ACC112 (cell line): ENCODE measurements at regions not wholly inside any gene's neighbourhood (a gene's known extent, or its start where the extent isn't known, plus 50 kb on each side); places are given as distances from the start of the nearest gene placed in this dataset.

Experiments
- H2AFZ ChIP-seq: fragments of 200-600 bp; sonication (generic); one replicate; pipeline ENCODE4 v1.6.0; 2017; ENCODE audit warnings: antibody characterized with exemption, low read length; ENCODE audit not compliant: unreplicated experiment
- H3K27ac ChIP-seq: fragments of 200-600 bp; sonication (generic); 2 replicates; pipeline ENCODE4 v1.5.1; 2014; ENCODE audit warnings: low read depth, mild to moderate bottlenecking, antibody characterized with exemption, low read length, moderate library complexity
- H3K27me3 ChIP-seq: fragments of 200-600 bp; sonication (generic); 2 replicates; pipeline ENCODE4 v1.6.1; 2014; ENCODE audit warnings: mild to moderate bottlenecking, antibody characterized with exemption, low read length, moderate library complexity, mixed read lengths; ENCODE audit not compliant: insufficient read depth
- H3K36me3 ChIP-seq: fragments of 200-600 bp; sonication (generic); 2 replicates; pipeline ENCODE4 v1.6.1; 2016; ENCODE audit warnings: mild to moderate bottlenecking, antibody characterized with exemption, low read length, moderate library complexity, mixed read lengths; ENCODE audit not compliant: insufficient read depth
- H3K4me1 ChIP-seq: fragments of 200-600 bp; sonication (generic); one replicate; pipeline ENCODE4 v1.6.1; 2016; ENCODE audit warnings: low read length, mixed read lengths; ENCODE audit not compliant: insufficient read depth, unreplicated experiment, control insufficient read depth
- H3K4me3 ChIP-seq: fragments of 200-600 bp; sonication (generic); 2 replicates; pipeline ENCODE4 v1.5.1; 2014; ENCODE audit warnings: mild to moderate bottlenecking, low read depth, low read length
- H3K79me2 ChIP-seq: fragments of 200-600 bp; sonication (generic); one replicate; pipeline ENCODE4 v1.6.0; 2016; ENCODE audit warnings: low read length; ENCODE audit not compliant: control insufficient read depth, unreplicated experiment, insufficient read depth

GRCh38 chrX:34406580-34406979, 250.5 kb downstream of the TMEM47 start:
- no peak overlapping the region for H2AFZ ChIP-seq
- no peak overlapping the region for H3K27ac ChIP-seq
- H3K4me3 ChIP-seq, result no peak overlapping the region
- H3K4me1 ChIP-seq, result no peaks in the 10 kb centered on the region
- H3K79me2 ChIP-seq, result no peaks in the 10 kb centered on the region
- no peaks in the 10 kb centered on the region for H3K36me3 ChIP-seq
- no peaks in the 10 kb centered on the region for H3K27me3 ChIP-seq

GRCh38 chrX:34404386-34405070, 252.6 kb downstream of the TMEM47 start:
- no peaks in the 10 kb centered on the region for H3K4me1 ChIP-seq

GRCh38 chrX:34401411-34401810, 255.7 kb downstream of the TMEM47 start:
- no peak overlapping the region for H2AFZ ChIP-seq
- H3K79me2 ChIP-seq, result no peaks in the 10 kb centered on the region
- H3K4me3 ChIP-seq, result no peak overlapping the region
- H3K27ac ChIP-seq, result no peak overlapping the region
- H3K4me1 ChIP-seq, result no peaks in the 10 kb centered on the region
- H3K36me3 ChIP-seq, result no peaks in the 10 kb centered on the region
- no peaks in the 10 kb centered on the region for H3K27me3 ChIP-seq

More at GRCh38 chrX:34404386-34405070, 252.6 kb downstream of the TMEM47 start:
- Histone ChIP-seq H3K27me3 (no peaks in the 10 kb centered on the region), H2AFZ (no peak overlapping the region), H3K27ac (no peak overlapping the region), H3K4me3 (no peak overlapping the region), H3K36me3 (no peaks in the 10 kb centered on the region), H3K79me2 (no peaks in the 10 kb centered on the region)

DNA sequence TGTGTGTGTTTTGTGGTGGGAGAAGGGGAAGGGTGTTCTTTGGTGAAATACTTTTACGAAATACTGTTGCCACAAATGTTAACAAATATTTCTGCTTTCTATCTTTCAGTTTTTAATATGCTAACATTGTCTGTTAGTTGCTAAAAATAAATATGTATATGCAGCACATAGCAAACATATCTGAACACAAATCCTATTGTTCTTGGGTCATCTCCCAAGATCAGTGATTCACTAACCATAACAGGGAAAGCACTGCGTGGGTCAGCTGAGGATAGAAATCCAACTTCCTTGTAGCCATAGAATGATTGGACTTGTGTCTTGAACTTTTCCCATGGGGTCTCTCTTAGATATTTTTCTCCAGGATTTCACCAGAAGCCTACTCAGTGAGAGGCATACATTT, 250.3 kb upstream of the FAM47A start:
- H3K27ac ChIP-seq, result peak overlapping the region; percentile 90
- H3K4me3 ChIP-seq, result no peak overlapping the region
- no peaks in the 10 kb centered on the region for H3K79me2 ChIP-seq
- H3K27me3 ChIP-seq, result no peaks in the 10 kb centered on the region
- H2AFZ ChIP-seq, result peak overlapping the region; percentile 60
- H3K4me1 ChIP-seq, result peaks cover 33% of the 10 kb centered on the region
- no peaks in the 10 kb centered on the region for H3K36me3 ChIP-seq

GRCh38 chrX:34381241-34381640, 249.1 kb upstream of the FAM47A start:
- Histone ChIP-seq H2AFZ (no peak overlapping the region), H3K36me3 (no peaks in the 10 kb centered on the region), H3K4me1 (peaks cover 33% of the 10 kb centered on the region), H3K27me3 (no peaks in the 10 kb centered on the region), H3K79me2 (no peaks in the 10 kb centered on the region), H3K27ac (peak overlapping the region; percentile 90), H3K4me3 (no peak overlapping the region)

DNA sequence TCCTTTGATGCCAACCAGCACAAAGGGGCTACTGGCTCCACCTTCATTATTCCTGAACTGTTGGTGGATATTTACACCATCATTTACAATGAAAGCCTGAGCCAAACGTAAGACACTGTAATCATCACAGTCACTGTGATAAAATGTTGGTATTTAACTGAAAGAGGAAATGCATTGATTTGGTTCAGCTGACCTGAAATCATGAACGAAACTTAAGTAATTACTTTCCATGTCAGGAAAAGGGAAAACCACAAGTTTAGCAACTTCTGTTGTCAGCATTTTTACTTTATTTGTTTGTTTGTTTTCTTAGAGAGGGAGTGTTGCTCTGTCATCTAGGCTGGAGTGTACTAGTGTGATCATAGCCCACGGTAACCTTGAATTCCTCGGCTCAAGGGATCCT, 247.8 kb upstream of the FAM47A start:
- Histone ChIP-seq H3K27me3 (no peaks in the 10 kb centered on the region), H3K4me3 (no peak overlapping the region), H3K4me1 (peaks cover 33% of the 10 kb centered on the region), H2AFZ (peak overlapping the region; percentile 75), H3K79me2 (no peaks in the 10 kb centered on the region), H3K27ac (peak overlapping the region; percentile 90; the same call in 1 of the 2 replicates), H3K36me3 (no peaks in the 10 kb centered on the region)

DNA sequence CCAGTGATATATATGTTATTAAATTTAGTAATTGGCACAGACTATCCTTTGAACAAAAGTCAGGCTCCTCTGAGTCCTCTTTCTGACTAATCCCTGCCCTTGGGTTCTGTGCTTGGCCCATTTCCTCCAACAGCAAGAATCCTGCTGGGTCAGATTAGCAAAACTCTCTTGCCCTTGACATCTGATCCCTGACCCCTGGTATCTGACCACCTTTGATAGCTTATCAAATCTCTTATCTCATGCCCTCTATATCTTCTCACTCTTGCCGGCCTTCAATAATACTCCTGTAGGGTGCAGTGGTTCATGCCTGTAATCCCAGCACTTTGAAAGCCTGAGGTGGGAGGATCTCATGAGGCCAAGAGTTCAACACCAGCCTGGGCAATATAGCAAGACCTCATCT, 245.5 kb upstream of the FAM47A start:
- Histone ChIP-seq H3K4me3 (no peak overlapping the region), H2AFZ (no peak overlapping the region), H3K4me1 (peaks cover 25% of the 10 kb centered on the region), H3K79me2 (no peaks in the 10 kb centered on the region), H3K36me3 (no peaks in the 10 kb centered on the region), H3K27ac (no peak overlapping the region), H3K27me3 (no peaks in the 10 kb centered on the region)

DNA sequence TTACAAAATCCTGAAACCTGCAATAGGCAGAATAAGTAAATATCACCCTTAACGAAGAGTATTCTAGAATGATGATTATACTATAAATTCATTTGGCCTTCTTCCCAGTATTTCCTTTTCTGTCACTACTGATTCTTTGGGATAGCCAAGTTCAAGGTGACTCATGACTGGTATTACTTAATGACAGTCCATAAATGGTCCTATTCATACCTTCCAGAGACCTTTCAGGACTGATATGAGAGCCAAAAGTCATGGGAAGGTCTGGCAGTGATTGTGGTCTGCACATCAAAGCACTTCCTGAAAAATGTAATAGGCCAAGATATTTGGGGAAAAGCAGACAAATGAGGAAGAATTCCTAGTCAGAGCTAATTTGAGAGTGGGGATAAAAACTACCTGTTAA, 239.6 kb upstream of the FAM47A start:
- peaks cover 8% of the 10 kb centered on the region for H3K4me1 ChIP-seq
- no peak overlapping the region for H3K4me3 ChIP-seq
- no peak overlapping the region for H2AFZ ChIP-seq
- no peaks in the 10 kb centered on the region for H3K79me2 ChIP-seq
- no peaks in the 10 kb centered on the region for H3K27me3 ChIP-seq
- H3K27ac ChIP-seq, result no peak overlapping the region
- H3K36me3 ChIP-seq, result no peaks in the 10 kb centered on the region

GRCh38 chrX:34365471-34365870, 233.4 kb upstream of the FAM47A start:
- Histone ChIP-seq H3K79me2 (no peaks in the 10 kb centered on the region), H3K27ac (no peak overlapping the region), H2AFZ (peak overlapping the region; percentile 45), H3K4me1 (no peaks in the 10 kb centered on the region), H3K36me3 (no peaks in the 10 kb centered on the region), H3K4me3 (no peak overlapping the region), H3K27me3 (no peaks in the 10 kb centered on the region)

GRCh38 chrX:34350561-34351335, 218.6 kb upstream of the FAM47A start:
- Histone ChIP-seq H3K79me2 (no peaks in the 10 kb centered on the region), H3K36me3 (no peaks in the 10 kb centered on the region), H3K4me3 (0 out of 2 replicates have a peak overlapping the region, but pooled peaks have one; percentile 21), H2AFZ (no peak overlapping the region), H3K27ac (no peak overlapping the region; the same call in 1 of the 2 replicates), H3K27me3 (no peaks in the 10 kb centered on the region), H3K4me1 (peaks cover 4% of the 10 kb centered on the region)

DNA sequence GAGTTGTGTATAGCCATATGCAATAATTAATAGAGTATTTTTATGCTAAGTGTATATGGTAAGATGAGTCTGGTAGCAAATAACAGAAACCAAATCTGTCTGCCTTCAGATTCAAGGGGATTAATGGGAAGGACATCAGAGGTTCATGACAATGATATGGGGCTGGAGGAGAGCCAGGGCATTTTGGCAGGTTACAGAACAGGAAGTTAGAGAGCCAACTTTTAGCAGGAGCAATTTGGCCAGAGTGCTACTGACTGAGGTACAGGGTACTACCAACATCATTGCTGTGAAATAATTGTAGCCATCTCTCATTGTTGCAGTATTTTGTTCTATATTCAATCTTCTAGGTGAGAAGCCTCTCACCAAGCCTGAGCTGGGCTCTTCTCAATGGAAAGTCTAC, 210.9 kb upstream of the FAM47A start:
- H2AFZ ChIP-seq, result no peak overlapping the region
- H3K27ac ChIP-seq, result no peak overlapping the region
- H3K27me3 ChIP-seq, result no peaks in the 10 kb centered on the region
- no peaks in the 10 kb centered on the region for H3K4me1 ChIP-seq
- no peak overlapping the region for H3K4me3 ChIP-seq
- no peaks in the 10 kb centered on the region for H3K79me2 ChIP-seq
- no peaks in the 10 kb centered on the region for H3K36me3 ChIP-seq
